GM12874 (cell line): ENCODE measurements at regions not wholly inside any gene's neighbourhood (a gene's known extent, or its start where the extent isn't known, plus 50 kb on each side); places are given as distances from the start of the nearest gene placed in this dataset.

Experiments
- TF ChIP-seq, protein P1 (sequence below): IDR thresholded peaks from 2 replicates; pipeline ENCODE4 v1.5.1; 2011; ENCODE audit warnings: low read depth, mild to moderate bottlenecking, control low read depth, low read length, moderate library complexity; ENCODE audit not compliant: insufficient read depth

DNA sequence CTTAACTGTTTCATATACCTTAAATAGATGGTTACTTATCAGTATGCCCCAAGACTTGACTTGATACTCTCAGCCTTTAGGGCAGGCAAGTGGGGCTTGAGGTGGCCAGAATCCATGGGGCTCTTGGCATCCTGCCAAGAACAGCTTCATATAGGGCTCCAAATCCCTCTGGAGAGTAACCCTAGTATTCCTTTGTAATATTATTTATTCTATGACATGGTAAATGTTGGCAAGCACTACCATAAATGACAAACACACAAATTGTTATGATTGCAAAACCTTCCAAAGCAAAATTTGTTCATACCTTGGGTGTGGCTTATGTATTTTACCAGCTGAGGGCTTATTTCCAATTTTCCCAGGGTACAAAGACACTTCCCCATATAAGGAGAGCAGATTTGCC is 257.4 kb upstream of the TRPC7 start:
- TF ChIP-seq, protein P1, sequence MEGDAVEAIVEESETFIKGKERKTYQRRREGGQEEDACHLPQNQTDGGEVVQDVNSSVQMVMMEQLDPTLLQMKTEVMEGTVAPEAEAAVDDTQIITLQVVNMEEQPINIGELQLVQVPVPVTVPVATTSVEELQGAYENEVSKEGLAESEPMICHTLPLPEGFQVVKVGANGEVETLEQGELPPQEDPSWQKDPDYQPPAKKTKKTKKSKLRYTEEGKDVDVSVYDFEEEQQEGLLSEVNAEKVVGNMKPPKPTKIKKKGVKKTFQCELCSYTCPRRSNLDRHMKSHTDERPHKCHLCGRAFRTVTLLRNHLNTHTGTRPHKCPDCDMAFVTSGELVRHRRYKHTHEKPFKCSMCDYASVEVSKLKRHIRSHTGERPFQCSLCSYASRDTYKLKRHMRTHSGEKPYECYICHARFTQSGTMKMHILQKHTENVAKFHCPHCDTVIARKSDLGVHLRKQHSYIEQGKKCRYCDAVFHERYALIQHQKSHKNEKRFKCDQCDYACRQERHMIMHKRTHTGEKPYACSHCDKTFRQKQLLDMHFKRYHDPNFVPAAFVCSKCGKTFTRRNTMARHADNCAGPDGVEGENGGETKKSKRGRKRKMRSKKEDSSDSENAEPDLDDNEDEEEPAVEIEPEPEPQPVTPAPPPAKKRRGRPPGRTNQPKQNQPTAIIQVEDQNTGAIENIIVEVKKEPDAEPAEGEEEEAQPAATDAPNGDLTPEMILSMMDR, result no peak

GRCh38 chr5:136621743-136622142 is 256.4 kb upstream of the TRPC7 start:
- TF ChIP-seq, protein P1, result no peak

DNA sequence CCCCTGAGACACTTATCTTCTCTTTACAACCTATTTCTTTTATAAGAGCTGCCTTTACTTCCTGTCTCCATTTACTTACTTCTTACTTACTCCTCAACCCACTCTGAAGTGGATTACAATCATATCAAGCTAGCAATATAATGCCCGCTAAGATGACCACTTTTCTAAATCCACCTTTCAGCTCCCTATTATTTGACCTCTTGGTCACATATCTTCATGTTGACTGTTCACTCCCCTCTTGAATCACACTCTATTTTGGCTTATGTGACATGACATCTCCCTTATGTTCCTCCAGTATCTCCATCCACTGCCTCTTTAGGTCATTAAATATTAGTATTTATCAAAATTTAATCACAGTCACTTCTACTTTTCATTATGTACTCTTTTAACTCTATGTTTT is 255.3 kb upstream of the TRPC7 start:
- TF ChIP-seq, protein P1, result no peak

DNA sequence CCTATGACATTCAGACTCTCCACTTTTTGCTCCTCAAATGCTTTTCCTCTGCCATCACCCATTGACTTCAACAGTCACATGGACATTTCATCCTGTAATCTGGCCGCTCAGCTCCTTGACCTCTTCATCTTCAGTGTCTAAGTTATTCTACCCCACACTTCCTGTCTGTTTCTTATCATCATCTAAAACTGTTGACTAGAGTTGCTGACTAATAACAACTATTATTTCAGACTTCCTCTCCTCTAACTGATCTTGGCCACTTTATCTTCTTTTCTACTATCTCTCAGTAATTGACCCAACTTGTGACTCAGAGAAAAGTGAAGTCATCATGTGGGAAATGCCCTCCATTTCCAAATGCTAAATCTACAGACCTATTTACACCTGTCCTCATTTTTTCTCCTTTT is 254.7 kb upstream of the TRPC7 start:
- TF ChIP-seq, protein P1, result no peak

- TF ChIP-seq, protein P1, result no peak
These were observed 254.2 kb upstream of the TRPC7 start for GRCh38 chr5:136619556-136619955.

DNA sequence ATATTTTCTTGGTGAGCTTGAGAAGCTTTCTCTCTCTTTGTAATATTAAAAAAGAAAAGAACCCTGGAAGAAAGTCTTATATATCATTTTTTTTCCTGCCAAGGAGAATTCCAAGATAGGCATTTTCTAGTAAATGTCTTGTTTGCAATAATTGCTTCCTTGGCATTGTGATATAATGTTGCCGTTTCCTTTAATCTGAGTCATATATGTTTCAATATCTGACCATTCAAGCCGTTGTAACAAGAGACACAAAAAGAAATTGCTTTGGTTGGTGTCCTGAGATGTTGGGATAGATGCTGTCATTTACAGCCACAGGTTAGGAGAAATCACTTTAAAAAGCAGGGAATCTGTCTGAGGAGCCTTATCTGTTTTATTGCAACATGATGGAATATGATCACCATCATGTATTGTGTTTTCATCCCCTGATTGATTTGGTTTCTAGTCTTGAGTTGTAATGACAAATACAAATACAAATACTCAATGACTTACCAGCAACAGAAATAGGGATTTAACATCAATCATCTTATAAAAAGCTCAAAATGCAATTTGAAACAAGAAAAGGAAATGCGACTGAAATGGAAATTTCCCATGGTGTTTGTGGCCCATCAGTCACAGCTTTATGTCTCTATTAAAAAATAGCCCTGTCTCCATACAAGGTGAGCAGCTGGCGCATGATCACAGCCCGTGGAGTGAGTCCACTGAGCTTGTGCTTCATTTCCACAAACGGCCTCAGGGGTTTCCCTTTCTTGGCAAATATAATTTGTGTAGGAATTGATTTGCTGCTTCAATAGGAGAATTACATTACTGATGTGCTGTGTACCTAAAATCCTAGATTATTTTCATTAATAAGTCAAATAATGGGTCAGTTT is 250.1 kb upstream of the TRPC7 start:
- TF ChIP-seq, protein P1, result no peak

DNA sequence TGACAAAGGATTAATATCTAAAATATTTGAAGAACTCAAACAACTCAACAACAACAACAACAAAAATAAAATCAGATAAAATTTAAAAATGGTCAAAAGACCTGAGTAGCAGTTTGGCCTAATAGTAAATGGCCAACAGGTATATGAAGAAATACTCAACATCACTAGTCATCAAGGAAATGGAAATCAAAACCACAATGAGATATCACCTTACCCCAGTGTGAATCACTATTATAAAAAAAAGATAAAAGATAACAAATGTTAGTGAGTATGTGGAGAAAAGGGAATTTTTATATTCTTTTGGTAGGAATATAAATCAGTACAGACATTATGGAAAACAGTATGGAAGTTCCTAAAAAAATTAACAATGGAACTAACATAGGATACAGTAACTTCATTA is 247.9 kb upstream of the TRPC7 start:
- TF ChIP-seq, protein P1, result no peak
